ENCODE measurements at regions not wholly inside any gene's neighbourhood (a gene's known extent, or its start where the extent isn't known, plus 50 kb on each side); places are given as distances from the start of the nearest gene placed in this dataset.

- H3K27ac Mint-ChIP-seq: no peak overlapping the region
- DNase-seq: no peak
- H3K36me3 Mint-ChIP-seq: no peaks in the 10 kb centered on the region
- H3K4me3 Mint-ChIP-seq: no peak overlapping the region
- peaks cover 0 to 9% (median 0%) of the 10 kb centered on the region in 6 donors for H3K9me3 Mint-ChIP-seq
- H3K27me3 Mint-ChIP-seq (ENCODE audit: low read depth in 3 of 3): no peaks in the 10 kb centered on the region
- H3K4me1 Mint-ChIP-seq: no peaks in the 10 kb centered on the region
Measured at GRCh38 chr15:97410897-97411575, 549.5 kb upstream of the ARRDC4 start.

GRCh38 chr15:97420130-97420529 lies 540.4 kb upstream of the ARRDC4 start:
- H3K36me3 Mint-ChIP-seq: no peaks in the 10 kb centered on the region
- DNase-seq: no peak
- no peak overlapping the region for H3K27ac Mint-ChIP-seq
- H3K9me3 Mint-ChIP-seq: peaks cover 3 to 24% (median 6%) of the 10 kb centered on the region in 6 donors
- H3K4me3 Mint-ChIP-seq: no peak overlapping the region
- no peaks in the 10 kb centered on the region for H3K4me1 Mint-ChIP-seq
- peaks cover 0 to 2% (median 0%) of the 10 kb centered on the region in 3 donors for H3K27me3 Mint-ChIP-seq (ENCODE audit: low read depth in 3 of 3)

- no peaks in the 10 kb centered on the region for H3K36me3 Mint-ChIP-seq
- no peak overlapping the region for H3K4me3 Mint-ChIP-seq
- H3K27ac Mint-ChIP-seq: no peak overlapping the region
- H3K27me3 Mint-ChIP-seq (ENCODE audit: low read depth in 3 of 3): no peaks in the 10 kb centered on the region
- H3K4me1 Mint-ChIP-seq: no peaks in the 10 kb centered on the region
- no peak for DNase-seq
- peaks cover 0 to 19% (median 2%) of the 10 kb centered on the region in 6 donors for H3K9me3 Mint-ChIP-seq
Measured at GRCh38 chr15:97425596-97425995, 534.9 kb upstream of the ARRDC4 start.

GRCh38 chr15:97443101-97443500 lies 517.4 kb upstream of the ARRDC4 start:
- H3K4me1 Mint-ChIP-seq: no peaks in the 10 kb centered on the region
- peaks cover 0 to 12% (median 7%) of the 10 kb centered on the region in 6 donors for H3K9me3 Mint-ChIP-seq
- H3K27me3 Mint-ChIP-seq (ENCODE audit: low read depth in 3 of 3): peaks cover 0 to 1% (median 0%) of the 10 kb centered on the region in 3 donors
- H3K36me3 Mint-ChIP-seq: no peaks in the 10 kb centered on the region
- no peak for DNase-seq
- no peak overlapping the region for H3K27ac Mint-ChIP-seq
- no peak overlapping the region for H3K4me3 Mint-ChIP-seq

GRCh38 chr15:97446138-97446537 lies 514.4 kb upstream of the ARRDC4 start:
- DNase-seq: no peak
- Mint-ChIP-seq H3K27ac (no peak overlapping the region), H3K9me3 (peaks cover 0 to 11% (median 3%) of the 10 kb centered on the region in 6 donors), H3K27me3 (ENCODE audit: low read depth in 3 of 3) (peaks cover 0 to 1% (median 0%) of the 10 kb centered on the region in 3 donors), H3K4me3 (no peak overlapping the region), H3K36me3 (no peaks in the 10 kb centered on the region), H3K4me1 (no peaks in the 10 kb centered on the region)

- Mint-ChIP-seq H3K4me1 (no peaks in the 10 kb centered on the region), H3K36me3 (no peaks in the 10 kb centered on the region), H3K27me3 (ENCODE audit: low read depth in 3 of 3) (peaks cover 2 to 4% (median 2%) of the 10 kb centered on the region in 3 donors), H3K27ac (no peak overlapping the region), H3K9me3 (peaks cover 0 to 2% (median 0%) of the 10 kb centered on the region in 6 donors), H3K4me3 (no peak overlapping the region)
- no peak for DNase-seq
Measured at GRCh38 chr15:97456521-97457202, 503.8 kb upstream of the ARRDC4 start.

GRCh38 chr15:97457203-97457847 lies 503.2 kb upstream of the ARRDC4 start:
- Mint-ChIP-seq H3K9me3 (peaks cover 0 to 2% (median 0%) of the 10 kb centered on the region in 6 donors), H3K27me3 (ENCODE audit: low read depth in 3 of 3) (peaks cover 2 to 4% (median 2%) of the 10 kb centered on the region in 3 donors), H3K27ac (no peak overlapping the region), H3K4me1 (no peaks in the 10 kb centered on the region), H3K4me3 (no peak overlapping the region), H3K36me3 (no peaks in the 10 kb centered on the region)
- DNase-seq: no peak

- Mint-ChIP-seq H3K27ac (no peak overlapping the region), H3K27me3 (ENCODE audit: low read depth in 3 of 3) (peaks cover 0 to 4% (median 2%) of the 10 kb centered on the region in 3 donors)
Measured at GRCh38 chr15:97459771-97460170, 500.7 kb upstream of the ARRDC4 start.

GRCh38 chr15:97461226-97461625 lies 499.3 kb upstream of the ARRDC4 start:
- no peaks in the 10 kb centered on the region for H3K4me1 Mint-ChIP-seq
- H3K4me3 Mint-ChIP-seq: no peak overlapping the region
- H3K36me3 Mint-ChIP-seq: no peaks in the 10 kb centered on the region
- H3K27me3 Mint-ChIP-seq (ENCODE audit: low read depth in 3 of 3): peaks cover 0 to 4% (median 0%) of the 10 kb centered on the region in 3 donors
- H3K27ac Mint-ChIP-seq: no peak overlapping the region
- peaks cover 0 to 5% (median under 1%) of the 10 kb centered on the region in 6 donors for H3K9me3 Mint-ChIP-seq
- no peak for DNase-seq

More at GRCh38 chr15:97459771-97460170, 500.7 kb upstream of the ARRDC4 start:
- no peaks in the 10 kb centered on the region for H3K36me3 Mint-ChIP-seq
- no peaks in the 10 kb centered on the region for H3K4me1 Mint-ChIP-seq
- no peak for DNase-seq
- peaks cover 0 to 2% (median 0%) of the 10 kb centered on the region in 6 donors for H3K9me3 Mint-ChIP-seq
- H3K4me3 Mint-ChIP-seq: no peak overlapping the region

- H3K9me3 Mint-ChIP-seq: peaks cover 0 to 7% (median 3%) of the 10 kb centered on the region in 6 donors
Measured at GRCh38 chr15:97463696-97464095, 496.8 kb upstream of the ARRDC4 start.

GRCh38 chr15:97470417-97470816 lies 490.1 kb upstream of the ARRDC4 start:
- Mint-ChIP-seq H3K9me3 (peaks cover 0 to 16% (median 7%) of the 10 kb centered on the region in 6 donors), H3K27me3 (ENCODE audit: low read depth in 3 of 3) (peaks cover 0 to 2% (median 2%) of the 10 kb centered on the region in 3 donors), H3K36me3 (no peaks in the 10 kb centered on the region), H3K4me3 (no peak overlapping the region), H3K27ac (no peak overlapping the region), H3K4me1 (no peaks in the 10 kb centered on the region)
- no peak for DNase-seq

More at GRCh38 chr15:97463696-97464095, 496.8 kb upstream of the ARRDC4 start:
- H3K4me3 Mint-ChIP-seq: no peak overlapping the region
- DNase-seq: no peak
- H3K27me3 Mint-ChIP-seq (ENCODE audit: low read depth in 3 of 3): no peaks in the 10 kb centered on the region
- no peak overlapping the region for H3K27ac Mint-ChIP-seq
- no peaks in the 10 kb centered on the region for H3K36me3 Mint-ChIP-seq
- H3K4me1 Mint-ChIP-seq: no peaks in the 10 kb centered on the region

GRCh38 chr15:97473627-97474026 lies 486.9 kb upstream of the ARRDC4 start:
- Mint-ChIP-seq H3K9me3 (peaks cover 0 to 16% (median 7%) of the 10 kb centered on the region in 6 donors), H3K27ac (no peak overlapping the region), H3K4me1 (no peaks in the 10 kb centered on the region), H3K36me3 (no peaks in the 10 kb centered on the region), H3K4me3 (no peak overlapping the region), H3K27me3 (ENCODE audit: low read depth in 3 of 3) (peaks cover 0 to 2% (median 2%) of the 10 kb centered on the region in 3 donors)
- DNase-seq: no peak

- Mint-ChIP-seq H3K9me3 (peaks cover 0 to 11% (median 5%) of the 10 kb centered on the region in 6 donors), H3K36me3 (no peaks in the 10 kb centered on the region), H3K27me3 (ENCODE audit: low read depth in 3 of 3) (no peaks in the 10 kb centered on the region), H3K27ac (no peak overlapping the region), H3K4me1 (no peaks in the 10 kb centered on the region), H3K4me3 (no peak overlapping the region)
- no peak for DNase-seq
Measured at GRCh38 chr15:97479957-97480356, 480.5 kb upstream of the ARRDC4 start.

- DNase-seq: no peak
- Mint-ChIP-seq H3K4me1 (no peaks in the 10 kb centered on the region), H3K27me3 (ENCODE audit: low read depth in 3 of 3) (peaks cover 0 to 3% (median 0%) of the 10 kb centered on the region in 3 donors), H3K27ac (no peak overlapping the region), H3K36me3 (no peaks in the 10 kb centered on the region), H3K9me3 (peaks cover under 1 to 16% (median 3%) of the 10 kb centered on the region in 6 donors), H3K4me3 (no peak overlapping the region)
Measured at GRCh38 chr15:97482521-97482920, 478.0 kb upstream of the ARRDC4 start.

All from immature natural killer cell (primary cell).